ENCODE measurements at regions not wholly inside any gene's neighbourhood (a gene's known extent, or its start where the extent isn't known, plus 50 kb on each side); places are given as distances from the start of the nearest gene placed in this dataset.
"Not testable (repeated sequence)": the region's sequence is repeated elsewhere in the genome, so short reads cannot be mapped to it uniquely, and the experiment has no call there.

DNA sequence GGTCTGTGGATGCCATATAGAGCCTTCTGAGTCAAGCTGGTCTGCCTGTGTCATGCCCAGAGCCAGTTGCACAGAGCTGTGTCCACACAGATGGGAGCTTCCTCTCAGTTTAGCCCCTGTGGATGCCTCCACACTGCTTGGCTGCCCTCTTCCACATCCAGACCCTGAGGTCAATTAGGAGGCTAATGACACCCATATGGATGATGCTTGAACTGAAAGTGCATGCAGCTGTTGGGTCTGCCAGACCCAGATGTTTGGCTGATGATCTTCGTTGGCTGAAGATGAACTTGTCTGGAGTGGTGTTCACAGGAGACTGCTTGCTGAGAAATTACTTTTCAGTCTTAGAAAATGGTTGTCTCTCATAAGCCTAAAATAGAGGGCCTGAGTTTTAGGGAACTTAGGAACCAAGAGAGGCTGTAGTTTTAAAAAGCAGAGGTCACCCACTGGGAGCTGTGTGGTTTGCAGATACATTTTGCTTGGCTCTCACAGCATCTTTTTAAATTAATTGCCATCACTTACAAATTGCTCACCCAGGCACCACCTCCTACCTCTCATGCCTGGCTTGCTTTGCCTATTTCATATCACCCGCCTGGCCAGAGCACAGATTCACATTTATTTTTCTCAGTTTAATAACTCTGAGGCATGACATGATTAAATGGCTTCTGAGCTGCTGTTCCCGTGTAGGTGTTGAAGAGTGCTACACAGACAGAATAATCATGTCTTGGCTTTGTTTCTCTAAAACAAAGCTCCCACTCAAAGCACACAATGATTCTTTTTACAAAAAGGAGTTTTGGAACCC, 176.1 kb downstream of the MINAR1 start:
- no peak for DNase-seq

DNA sequence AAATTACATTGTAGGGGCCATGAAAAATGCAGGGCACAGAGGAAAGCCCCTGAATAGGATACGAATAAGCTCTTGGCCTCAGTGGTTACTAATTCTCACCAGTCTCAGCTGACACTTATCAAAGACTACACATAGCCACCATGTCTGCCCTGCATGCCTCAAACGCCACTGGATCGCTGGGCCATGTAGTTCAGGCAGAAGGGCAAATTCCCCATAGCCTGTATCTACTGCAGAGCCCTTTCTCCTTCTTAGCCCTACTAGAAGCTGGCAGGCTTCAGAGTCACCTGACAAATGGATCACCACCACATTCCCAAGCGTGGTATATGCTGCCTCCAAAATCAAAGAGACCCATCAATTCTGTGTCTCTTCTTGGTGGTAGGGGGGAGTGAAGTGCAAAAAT, 177.4 kb downstream of the MINAR1 start:
- no peak for DNase-seq

DNA sequence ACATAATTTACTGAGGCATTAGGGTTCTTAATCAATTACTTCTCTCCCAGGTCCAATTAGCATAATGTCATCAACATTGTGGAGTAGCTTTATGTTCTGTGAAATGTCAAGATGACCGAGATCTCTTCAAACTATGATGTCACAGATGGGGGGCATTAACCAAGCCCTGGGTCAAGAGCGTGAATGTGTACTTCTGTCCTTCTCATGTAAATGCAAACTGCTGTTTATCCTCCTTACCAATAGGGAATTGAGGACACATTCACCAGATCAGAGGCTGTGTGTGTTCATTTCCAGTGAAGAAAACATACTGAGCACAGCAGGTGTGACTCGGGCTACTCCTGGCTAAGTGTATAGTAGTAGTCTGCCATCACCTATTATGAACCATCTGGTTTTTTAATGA, 177.9 kb downstream of the MINAR1 start:
- no peak for DNase-seq

DNA sequence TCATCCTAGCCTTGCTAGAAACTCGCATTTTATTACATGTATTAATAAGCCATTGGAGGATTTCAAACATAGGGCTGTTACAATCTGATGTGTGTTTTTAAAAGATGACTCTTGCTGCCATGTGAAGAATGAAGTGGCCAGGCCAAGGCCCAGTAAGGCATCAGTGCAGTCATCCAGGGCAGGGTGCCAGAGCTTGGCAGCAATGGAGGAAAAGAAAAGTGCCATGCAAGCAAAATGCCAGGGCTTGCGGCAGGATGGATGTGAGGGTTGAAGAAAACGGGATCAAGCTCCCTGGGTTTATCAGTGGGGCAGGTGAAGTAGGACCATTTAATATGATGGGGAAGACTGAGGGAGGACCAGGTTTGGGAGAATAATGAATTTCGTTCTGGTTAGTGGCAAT, 183.6 kb downstream of the MINAR1 start:
- DNase-seq = no peak

DNA sequence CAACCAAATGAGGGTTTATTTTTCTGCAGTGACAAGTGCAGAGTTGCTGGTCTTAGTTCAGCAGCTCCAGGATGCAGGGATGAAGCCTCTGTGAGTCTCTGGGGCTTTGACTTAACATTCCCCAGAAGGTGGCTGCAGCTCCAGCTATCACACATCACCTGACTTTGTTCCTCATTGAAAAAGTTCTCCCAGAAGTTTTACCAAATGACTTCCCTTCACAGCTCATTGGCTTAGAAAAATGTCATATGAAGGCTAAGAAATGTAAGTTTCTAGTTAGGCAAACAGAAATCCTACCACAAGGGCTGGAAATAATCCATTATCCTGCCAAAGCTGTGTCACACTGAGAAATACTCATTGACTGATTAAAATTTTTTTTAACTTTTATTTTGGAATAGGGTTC, 184.9 kb downstream of the MINAR1 start:
- no peak for DNase-seq

DNA sequence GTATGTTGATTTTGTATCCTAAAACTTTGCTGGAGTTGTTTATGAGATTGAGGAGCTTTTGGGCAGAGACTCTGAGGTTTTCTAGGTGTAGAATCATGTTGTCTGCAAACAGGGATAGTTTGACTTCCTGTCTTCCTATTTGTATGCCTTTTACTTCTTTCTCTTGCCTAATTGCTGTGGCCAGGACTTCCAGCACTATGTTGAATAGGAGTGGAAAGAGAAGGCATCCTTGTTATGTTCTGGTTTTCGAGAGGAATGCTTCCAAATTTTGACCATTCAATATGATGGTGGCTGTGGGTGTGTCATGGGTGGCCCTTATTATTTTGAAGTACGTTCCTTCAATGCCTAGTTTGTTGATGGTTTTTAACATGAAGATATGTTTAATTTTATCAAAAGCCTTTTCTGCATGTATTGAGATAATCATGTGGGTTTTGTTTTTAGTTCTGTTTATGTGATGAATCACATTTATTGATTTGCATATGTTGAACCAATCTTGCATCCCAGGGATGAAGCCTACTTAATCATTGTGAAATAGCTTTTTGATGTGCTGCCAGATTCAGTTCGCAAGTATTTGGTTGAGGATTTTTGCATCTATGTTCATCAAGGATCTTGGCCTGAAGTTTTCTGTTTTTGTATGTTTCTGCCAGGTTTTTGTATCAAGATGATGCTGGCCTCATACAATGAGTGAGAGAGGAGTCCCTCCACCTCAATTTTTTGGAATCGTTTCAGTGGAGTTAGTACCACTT, 188.1 kb downstream of the MINAR1 start:
- DNase-seq = no peak

DNA sequence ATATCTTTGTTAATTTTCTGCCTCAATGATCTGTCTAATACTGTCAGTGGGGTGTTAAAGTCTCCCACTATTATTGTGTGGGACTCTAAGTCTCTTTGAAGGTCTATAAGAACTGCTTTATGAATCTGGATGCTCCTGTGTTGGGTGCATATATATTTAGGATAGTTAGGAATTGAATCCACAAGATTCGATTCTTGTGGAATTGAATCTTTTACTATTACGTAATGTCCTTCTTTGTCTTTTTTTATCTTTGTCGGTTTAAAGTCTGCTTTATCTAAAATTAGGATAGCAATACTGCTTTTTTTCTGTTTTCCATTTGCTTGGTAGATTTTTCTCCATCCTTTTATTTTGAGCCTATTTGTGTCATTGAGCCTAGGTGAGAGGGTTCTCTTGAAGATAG, 189.7 kb downstream of the MINAR1 start:
- DNase-seq = not testable (repeated sequence)

DNA sequence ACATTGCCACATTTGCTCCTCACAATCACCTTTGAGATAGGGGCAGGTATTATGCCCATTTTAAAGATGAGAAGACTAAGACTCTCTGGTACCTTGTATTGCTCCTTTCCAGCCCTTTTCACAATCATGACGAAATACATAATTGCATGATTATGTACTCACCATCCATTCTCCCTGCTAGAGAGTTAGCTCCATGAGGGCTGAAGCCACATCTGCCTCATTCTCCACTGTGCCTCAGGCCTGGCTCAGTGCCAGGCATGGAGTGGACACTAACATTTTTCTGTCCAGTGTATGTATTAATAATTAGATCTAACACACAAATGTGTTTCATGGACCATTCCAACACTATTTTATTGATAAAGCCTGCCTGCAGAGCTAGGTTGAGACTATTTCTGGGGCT, 191.4 kb downstream of the MINAR1 start:
- no peak for DNase-seq

DNA sequence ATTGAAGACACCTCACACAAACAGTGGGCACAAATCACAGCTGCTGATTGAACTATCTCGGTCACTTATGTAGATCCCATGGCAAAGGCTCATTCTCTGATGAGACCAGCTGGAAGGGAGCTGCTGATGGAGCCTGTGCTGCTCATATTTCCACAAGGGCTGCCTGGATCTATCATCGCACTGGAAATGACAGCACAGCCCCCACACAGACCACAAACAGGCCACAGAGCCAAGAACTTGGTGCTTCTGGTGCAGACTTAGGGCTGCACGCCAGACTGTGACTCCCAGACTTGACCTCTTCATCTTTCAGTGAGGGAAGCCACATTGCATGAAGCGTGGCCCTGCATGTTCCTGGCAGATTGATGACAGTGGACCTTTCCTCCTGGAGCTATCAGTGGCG, 197.6 kb downstream of the MINAR1 start:
- no peak for DNase-seq

DNA sequence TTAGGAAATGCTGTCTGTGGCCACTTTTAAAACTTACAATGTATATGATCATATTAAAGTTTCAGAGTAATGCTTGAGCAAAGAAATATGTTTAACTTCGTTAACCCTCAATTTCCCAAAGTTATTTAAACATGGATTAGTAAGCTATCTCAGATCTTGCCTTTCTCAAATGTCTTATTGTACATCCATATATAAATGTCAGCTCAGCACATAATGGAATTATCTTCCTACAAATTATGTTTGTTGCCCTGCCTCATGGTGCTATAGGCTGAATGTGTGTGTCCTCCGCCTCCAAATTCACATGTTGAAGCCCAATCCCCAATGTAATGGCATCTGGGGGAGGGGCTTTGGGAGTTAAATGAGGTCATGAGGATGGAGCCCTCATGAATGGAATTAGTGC, 200.3 kb downstream of the MINAR1 start:
- no peak for DNase-seq

DNA sequence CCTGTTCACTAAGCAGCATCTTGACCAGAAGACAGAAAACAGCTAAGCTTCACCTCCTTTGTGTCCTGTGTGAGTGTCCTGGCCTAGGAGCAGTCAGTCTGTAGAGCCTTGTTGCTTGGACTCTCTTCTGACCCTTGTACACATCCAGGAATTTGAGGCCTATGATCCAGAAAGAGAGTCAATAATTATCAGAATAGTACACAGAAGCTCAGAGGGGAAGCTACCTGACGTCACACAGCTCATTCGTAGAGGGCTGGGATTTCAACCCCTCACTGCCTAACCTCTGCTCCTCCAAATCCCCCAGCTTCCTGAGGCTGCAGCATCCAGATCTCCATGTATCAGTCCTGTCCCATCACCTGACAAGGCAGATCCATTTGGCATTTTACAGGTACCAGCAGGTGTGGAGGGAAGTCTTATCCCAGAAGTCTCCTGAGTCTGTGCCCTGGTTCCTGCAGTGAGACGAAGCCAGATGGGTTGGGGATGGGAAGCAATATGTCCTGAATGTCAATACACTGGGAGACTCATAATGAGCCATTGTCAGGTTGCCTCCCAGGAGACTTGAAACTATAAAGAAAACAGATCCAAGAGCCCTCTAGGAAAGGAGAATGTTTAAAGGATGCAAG, 203.1 kb downstream of the MINAR1 start:
- no peak for DNase-seq

DNA sequence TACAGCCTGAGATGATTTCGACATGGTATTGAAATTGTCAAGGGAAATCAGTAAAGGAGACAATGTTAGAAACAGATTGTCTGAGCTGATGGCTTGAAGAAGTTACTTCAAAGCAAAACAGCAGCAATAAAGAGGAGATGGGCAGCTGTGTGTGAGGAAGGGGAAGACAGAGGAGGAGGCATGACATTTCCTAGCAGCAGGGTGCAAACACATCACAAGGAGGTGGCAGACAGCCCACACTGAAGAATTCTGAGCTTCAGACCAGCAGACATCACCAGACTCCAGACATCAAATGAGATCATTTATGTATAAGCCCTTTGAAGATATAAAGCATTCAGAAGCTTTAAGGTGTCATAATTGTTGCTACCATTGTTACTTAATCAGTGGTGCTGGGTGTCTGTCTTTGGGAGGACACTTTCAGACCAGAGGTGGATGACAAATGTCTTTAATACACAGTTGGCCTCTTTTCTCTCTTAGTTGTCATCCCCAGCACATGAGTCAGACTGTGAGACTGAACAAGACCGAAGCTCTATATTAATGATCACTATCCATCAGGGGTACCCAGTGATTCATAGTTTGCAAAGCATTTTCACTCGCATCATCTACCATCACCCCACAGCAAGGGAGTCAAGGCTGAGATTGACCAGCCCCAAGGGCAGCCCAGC, 203.9 kb downstream of the MINAR1 start:
- DNase-seq = no peak

DNA sequence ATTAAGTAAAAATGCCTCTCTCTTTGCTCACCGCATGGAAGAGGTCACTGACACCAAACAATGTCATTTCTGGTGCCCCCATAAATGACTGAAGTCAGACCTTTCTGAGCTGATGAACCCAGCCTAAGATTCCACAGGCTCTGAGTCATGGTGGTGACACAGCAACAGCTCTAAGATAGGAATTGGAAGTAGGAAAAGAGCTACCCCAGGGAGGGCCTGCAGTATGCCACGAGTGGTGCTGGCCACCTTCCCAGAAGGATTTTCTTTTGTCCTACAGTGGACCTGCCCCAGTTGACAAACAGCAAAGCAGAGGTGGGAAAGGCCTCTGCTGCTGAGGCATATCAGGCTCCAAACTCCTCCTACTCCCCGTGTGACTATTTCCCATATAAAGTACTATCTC, 208.1 kb downstream of the MINAR1 start:
- DNase-seq = no peak

DNA sequence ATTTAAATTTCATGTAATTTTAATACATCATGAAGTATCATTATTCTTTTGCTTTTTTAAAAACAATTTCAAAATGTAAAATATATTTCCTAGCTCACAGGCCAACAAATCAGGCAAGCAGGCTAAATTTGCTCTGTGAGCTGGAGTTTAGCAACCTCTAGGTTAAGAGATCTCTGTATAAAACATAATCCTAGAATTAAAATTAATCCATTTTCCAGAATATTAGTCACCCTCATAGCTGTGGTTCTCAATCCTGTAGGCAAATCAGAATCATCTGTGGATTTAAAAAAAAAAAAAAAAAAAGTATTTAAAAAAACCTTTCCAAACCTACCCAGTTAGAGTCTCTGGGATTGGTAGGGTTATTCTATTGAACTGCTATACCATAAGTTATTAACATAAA, 209.7 kb downstream of the MINAR1 start:
- no peak for DNase-seq

DNA sequence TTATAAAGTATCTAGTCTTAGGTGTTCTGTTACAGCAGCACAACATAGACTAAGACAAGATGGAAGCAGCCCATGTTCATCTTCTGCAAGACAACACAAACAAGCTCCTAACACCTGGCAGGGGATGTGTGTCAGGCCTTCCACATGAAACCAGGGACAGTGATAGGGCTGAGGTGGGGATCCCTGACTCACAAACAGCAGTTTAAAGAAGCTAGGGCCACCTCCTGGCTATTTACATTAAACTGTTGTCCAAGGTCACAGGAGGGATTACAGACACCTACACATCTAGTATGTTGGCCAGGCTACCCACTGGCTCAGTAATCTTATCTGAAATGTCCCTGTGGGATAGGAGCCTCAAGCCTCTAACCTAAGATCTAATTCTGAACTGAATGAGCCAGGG, 211.3 kb downstream of the MINAR1 start:
- no peak for DNase-seq

DNA sequence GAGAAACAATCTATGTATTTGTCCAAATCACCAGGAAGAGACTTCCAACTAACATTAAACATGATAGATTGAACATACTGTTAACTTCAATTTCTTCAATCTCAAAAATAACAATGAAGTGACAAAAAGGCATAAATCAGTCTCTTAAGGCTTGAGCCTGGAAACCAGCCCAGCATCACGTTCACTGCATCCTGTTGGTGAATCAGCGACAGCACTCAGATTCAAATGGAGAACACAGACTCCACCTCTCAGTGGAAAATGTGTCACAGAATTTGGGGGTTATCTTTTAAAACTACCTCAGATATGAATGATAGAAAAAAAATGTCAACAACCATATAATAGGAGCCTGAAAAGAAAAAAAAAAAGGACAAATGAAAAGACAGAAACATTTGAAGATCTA, 212.0 kb downstream of the MINAR1 start:
- no peak for DNase-seq

DNA sequence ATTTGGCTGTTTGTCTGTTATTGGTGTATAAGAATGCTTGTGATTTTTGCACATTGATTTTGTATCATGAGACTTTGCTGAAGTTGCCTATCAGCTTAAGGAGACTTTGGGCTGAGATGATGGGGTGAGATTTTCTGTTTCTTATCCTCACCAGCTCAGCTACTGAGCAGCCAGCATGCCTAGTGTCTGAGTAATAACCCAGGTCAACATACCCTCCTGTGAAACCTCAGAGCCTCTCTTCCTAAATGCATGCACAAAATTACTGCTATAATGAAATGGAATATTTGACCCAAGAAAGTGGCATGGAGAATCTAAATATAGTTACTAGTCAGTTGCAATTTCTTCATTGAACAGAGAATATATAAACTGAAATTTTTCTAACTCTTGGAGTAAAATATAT, 220.8 kb downstream of the MINAR1 start:
- not testable (repeated sequence) for DNase-seq

DNA sequence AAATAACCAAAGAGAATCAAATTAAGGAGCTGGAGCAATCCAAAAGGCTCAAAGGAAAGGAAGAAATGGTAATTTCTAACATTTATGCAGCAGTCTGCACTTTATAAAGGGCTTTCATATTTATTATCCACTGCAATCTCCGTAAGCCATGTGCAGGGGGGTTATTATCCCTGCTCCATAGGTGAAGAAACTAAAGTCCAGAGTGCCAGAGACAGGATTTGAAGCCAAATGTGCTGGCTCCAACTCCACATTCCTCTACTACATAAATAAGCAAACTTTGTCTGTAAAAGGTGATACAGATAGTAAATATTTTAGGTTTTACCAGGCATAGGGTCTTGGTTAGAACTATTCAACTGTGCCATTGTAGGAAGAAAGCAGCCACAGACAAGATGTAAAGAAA, 221.4 kb downstream of the MINAR1 start:
- no peak for DNase-seq

DNA sequence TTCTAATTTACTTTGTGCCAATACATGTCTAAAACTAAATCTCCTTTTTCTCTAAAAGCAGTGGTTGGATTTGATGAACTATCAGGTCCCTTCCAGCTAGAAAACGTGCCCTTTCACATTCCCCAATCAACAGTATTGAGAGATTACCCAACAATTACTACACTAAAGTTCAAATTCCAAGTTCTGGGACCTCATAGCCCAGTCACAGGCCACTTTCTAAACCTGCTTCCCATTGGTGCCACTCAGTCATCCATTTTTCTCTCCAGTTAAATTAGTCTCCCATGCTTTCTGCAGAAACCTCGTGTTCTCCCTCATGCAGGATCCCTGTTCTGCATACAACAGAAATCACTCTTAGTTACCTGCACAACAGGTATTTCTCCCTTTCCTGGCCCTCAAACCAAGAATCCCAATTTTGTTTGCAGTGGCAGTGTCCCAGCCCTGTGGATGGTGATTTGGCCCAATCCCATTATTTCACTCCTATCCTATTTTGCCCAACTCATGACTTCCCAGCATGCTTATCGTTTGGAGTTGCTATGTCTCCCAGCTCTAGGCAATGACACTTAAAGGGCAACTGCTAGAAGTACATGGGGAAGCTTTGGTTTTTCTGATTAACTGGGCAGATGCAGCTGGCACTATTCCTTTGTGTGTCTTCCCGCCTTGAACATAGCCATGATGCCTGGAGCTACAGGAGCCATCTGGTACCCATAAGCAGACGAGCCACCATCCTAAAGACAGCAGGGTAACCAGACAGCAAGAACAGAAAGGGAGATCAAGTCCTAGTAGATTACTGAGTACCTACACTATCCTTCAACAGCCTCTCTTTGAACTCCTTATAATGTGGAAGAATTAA, 224.2 kb downstream of the MINAR1 start:
- no peak for DNase-seq

DNA sequence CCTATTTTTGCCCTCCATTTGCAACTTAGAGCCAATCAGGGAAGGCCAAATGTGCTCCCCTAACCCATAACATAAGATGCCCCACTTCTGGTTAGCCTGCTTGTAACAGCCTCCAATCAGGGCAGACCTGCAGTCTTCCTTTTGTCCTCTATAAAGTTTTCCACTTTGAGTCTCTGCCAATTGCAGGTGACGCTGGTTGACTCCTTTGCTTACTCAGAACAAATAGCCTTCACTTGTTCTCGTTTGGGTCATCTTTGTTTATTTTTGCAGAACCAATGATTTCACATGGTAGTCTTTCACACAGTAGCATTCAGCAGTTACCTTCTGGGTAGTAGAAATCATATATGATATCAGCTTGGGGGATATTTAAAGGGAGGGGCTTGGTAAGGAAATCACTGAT, 225.6 kb downstream of the MINAR1 start:
- DNase-seq = no peak

DNA sequence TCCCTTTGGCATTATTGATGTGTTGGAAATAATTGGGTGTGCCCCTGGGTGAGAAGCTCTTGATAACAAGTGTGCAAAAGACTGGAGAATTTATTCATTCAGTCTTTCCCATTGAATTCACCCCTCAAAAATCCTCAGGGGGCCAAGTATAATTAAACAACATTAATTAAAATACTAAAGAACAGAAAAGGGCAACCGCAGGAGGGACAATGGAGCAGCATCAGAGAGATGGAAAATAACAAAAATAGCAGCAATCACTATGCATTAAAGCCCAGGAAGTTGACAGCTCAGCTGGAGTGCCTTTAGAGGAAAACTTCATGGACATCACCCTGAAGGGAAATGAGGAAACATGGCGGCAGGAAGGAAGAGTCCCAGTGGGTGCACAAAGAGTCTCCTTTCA, 227.6 kb downstream of the MINAR1 start:
- no peak for DNase-seq

DNA sequence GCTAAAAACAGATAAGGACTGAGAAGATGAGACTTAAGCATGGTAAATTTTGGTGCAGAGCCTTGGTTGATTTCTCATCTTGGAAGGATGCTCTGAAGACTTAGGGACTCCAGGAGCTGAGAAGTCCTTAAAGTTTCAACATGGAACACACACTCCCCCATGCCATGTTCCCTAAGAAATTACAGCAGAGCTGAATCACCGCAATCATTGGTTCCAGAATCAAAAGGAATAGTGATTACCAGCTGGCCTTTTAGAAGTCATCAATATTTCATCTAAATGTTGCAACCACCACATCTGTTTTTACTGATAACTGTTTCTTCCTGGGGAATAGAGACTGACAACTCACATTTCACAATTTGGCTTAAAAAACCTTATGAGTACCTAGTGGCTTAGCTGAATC, 229.3 kb downstream of the MINAR1 start:
- DNase-seq = no peak
